Fibroblast of mammary gland (primary cell): ENCODE measurements at regions not wholly inside any gene's neighbourhood (a gene's known extent, or its start where the extent isn't known, plus 50 kb on each side); places are given as distances from the start of the nearest gene placed in this dataset.
A peak's percentile ranks its signal among the peaks of the same experiment; 100 is the strongest.

Experiments used
- DNase-seq: peaks from one replicate; pipeline ENCODE4 v3.0.0-alpha.2; 2010; ENCODE audit warnings: low read depth
- H3K4me3 ChIP-seq: 2 replicates; pipeline ENCODE4 v1.5.1; 2011; ENCODE audit warnings: low read depth, mild to moderate bottlenecking, low read length, moderate library complexity; ENCODE audit not compliant: control insufficient read depth
- TF ChIP-seq, protein P1 (sequence below): conservative IDR thresholded peaks from 2 replicates; pipeline ENCODE4 v1.5.1; 2011; ENCODE audit warnings: low read depth, low read length, inconsistent platforms; ENCODE audit not compliant: control insufficient read depth, insufficient read depth

DNA sequence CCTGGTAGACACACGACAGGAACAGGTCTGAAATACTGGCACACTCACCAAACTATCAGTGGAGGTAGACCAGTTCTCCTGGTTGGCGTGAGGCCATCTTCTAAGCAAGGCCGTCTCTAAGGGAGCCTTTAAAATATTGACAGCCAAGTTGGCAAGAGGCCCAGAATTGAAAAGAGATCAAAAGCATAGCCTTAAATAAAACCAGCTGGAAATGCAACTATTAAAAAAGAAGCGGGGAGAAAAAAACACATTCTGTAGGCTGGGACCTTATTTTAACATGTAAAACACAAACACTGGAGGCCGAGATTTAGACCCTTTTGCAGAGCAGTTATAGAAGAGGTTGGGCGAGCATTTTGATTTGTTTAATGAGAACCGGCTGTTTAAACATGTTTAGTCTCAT lies 233.0 kb upstream of the CLNK start:
- TF ChIP-seq, protein P1, sequence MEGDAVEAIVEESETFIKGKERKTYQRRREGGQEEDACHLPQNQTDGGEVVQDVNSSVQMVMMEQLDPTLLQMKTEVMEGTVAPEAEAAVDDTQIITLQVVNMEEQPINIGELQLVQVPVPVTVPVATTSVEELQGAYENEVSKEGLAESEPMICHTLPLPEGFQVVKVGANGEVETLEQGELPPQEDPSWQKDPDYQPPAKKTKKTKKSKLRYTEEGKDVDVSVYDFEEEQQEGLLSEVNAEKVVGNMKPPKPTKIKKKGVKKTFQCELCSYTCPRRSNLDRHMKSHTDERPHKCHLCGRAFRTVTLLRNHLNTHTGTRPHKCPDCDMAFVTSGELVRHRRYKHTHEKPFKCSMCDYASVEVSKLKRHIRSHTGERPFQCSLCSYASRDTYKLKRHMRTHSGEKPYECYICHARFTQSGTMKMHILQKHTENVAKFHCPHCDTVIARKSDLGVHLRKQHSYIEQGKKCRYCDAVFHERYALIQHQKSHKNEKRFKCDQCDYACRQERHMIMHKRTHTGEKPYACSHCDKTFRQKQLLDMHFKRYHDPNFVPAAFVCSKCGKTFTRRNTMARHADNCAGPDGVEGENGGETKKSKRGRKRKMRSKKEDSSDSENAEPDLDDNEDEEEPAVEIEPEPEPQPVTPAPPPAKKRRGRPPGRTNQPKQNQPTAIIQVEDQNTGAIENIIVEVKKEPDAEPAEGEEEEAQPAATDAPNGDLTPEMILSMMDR = no peak
- H3K4me3 ChIP-seq = no peak overlapping the region
- DNase-seq = peak; percentile 12

DNA sequence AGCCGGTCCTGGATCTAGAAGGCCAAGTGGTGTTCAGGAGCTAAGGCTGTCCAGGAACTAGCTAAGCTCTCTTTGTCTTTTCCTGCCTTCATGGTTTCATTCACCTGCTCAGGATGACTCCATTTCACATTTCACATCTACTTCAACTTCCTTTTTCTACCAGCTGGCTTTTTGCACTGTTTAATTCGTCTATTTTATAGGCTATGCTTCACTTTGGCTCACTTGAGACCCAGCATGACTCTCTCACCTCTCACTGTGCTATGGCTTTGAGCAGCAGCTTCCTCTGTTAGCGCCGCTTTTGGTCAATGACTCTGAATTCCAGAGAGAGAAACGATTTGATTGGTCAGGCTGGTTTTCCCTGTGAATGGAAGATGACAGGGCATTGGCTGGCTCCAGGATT lies 213.5 kb upstream of the CLNK start:
- H3K4me3 ChIP-seq = no peak overlapping the region
- TF ChIP-seq, protein P1 = no peak
- no peak for DNase-seq

DNA sequence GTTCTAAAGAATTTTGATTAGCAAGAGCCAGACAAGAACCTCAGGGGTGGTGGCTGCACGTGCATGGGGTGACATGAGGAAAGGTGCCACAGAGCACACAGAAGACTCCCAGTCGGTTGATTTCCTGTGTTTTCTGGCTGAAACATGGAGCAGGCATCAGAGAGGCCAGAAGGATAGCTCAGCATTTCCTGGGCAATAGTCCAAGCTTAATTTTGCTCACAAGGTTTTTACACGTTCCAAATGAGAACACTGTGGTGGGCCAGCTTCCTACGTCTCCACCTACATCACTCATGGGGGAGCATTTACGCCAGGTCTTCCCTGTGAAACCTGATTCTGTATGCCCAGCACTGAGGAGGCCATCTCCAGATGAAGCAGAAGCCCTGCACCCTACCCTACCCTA lies 212.5 kb upstream of the CLNK start:
- TF ChIP-seq, protein P1 = no peak
- H3K4me3 ChIP-seq = no peak overlapping the region
- DNase-seq = no peak

DNA sequence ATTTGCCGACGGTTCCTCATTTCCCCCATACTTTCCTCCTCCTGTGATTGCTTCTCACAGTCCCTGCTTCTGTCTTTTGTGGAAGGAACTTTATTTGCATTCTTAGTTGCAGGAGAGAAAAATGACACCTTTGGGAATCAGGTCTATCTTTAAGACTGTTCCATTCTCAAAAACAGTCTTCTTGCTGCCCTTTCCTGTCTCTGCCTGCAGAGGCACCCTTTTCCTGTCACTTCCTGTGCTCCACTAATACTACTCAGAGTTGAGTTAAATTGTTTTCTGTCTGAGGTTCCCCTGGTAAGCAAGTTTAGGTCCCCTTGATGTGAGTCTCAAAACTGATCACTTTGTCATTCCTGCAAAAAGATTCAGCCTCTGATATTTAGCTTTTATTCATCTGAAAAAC lies 208.8 kb upstream of the CLNK start:
- no peak for DNase-seq
- TF ChIP-seq, protein P1 = peak; percentile 30
- H3K4me3 ChIP-seq = no peak overlapping the region

DNA sequence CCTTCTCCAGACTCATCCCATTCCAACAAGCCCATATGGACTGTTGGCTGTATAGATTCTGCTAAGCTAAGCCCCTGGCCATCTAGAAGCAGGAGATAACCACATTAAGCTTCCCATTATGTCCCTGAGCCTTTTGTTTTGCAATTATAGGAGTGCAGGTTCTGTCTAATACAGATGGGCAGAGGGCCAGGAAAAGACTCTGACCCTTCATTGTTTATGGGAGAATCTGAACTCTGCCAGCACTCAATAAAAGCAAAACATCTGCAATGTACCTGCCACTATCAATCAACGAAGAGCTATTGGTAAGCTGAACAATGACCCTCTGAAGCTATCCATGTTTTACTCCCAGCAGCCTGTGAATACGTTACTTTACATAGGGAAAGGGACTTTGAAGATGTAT lies 207.3 kb upstream of the CLNK start:
- TF ChIP-seq, protein P1 = no peak
- no peak overlapping the region for H3K4me3 ChIP-seq
- DNase-seq = no peak

DNA sequence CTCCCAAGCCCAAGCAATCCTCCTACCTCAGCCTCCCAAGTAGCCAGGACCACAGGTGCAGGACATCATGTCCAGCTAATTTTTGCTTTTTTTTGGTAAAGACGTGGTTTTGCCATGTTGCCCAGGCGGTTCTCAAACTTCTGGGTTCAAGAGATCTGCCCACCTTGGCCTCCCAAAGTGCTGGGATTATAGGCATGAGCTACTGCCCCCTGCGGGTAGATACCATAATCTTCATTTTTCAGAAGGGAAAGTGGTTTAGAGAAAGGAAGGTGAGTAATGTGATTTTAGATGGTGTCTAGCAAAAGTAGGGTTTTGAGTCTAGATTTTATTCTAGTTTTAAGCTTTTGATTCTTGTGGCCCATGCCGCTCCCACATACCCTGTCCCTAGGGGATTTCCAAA lies 205.3 kb upstream of the CLNK start:
- TF ChIP-seq, protein P1 = no peak
- no peak for DNase-seq
- H3K4me3 ChIP-seq = no peak overlapping the region

DNA sequence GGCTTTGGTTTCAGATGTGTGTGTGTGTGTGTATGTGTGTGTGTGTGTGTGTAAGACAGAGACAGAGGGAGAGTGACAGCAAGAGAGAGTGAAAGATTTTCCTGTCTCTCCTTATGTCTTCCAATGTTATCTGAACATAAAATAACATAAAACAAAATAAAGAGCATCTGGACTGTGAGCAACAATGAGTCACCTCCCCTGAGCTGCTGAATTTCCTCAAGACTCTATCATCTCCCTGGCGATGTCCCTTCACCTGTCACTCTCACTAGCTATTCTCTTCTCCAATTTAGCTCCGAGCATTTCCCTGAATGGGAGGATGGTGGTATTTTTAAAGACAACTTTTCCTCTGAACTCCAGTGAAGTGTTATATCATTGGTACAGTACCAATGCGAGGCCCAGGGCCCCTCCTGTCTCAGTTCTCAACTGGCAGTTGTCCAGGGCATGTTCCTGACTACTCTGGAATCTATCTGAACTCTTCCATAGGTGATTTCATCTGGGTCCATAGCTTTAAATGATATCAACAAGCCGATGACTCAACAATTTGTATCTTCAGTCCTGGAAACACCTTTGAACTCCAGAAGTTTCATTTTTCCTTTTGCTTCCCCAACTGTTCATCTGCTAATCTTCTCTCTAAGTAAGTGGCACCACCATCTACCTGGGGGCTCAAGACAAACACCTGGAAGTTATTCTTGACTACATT lies 195.0 kb upstream of the CLNK start:
- TF ChIP-seq, protein P1 = no peak
- DNase-seq = peak; percentile 59
- no peak overlapping the region for H3K4me3 ChIP-seq
